SJCRH30 (cell line): ENCODE measurements at regions not wholly inside any gene's neighbourhood (a gene's known extent, or its start where the extent isn't known, plus 50 kb on each side); places are given as distances from the start of the nearest gene placed in this dataset.
"Not testable (repeated sequence)": the region's sequence is repeated elsewhere in the genome, so short reads cannot be mapped to it uniquely, and the experiment has no call there.

Experiments
- DNase-seq, 2 experiments: peaks; one replicate each; pipeline ENCODE4 v3.0.0-alpha.2; 2015 to 2020
- H3K27ac ChIP-seq: fragments of 250-450 bp; sonication (Bioruptor Pico); 2 replicates; pipeline ENCODE4 v1.5.1; 2020; ENCODE audit warnings: mild to moderate bottlenecking, moderate library complexity
- H3K27me3 ChIP-seq: fragments of 250-450 bp; sonication (Bioruptor Pico); 2 replicates; pipeline ENCODE4 v1.5.1; 2020; ENCODE audit warnings: mild to moderate bottlenecking, moderate library complexity
- H3K36me3 ChIP-seq: fragments of 250-450 bp; sonication (Bioruptor Pico); 2 replicates; pipeline ENCODE4 v1.5.1; 2020; ENCODE audit warnings: mild to moderate bottlenecking, moderate library complexity
- H3K4me1 ChIP-seq: fragments of 250-450 bp; sonication (Bioruptor Pico); 2 replicates; pipeline ENCODE4 v1.5.1; 2020; ENCODE audit warnings: mild to moderate bottlenecking, moderate library complexity
- H3K4me3 ChIP-seq: fragments of 250-450 bp; sonication (Bioruptor Pico); 2 replicates; pipeline ENCODE4 v1.5.1; 2020; ENCODE audit warnings: mild to moderate bottlenecking, moderate library complexity
- H3K9me3 ChIP-seq: fragments of 250-450 bp; sonication (Bioruptor Pico); replicated peaks from 2 replicates; pipeline ENCODE4 v1.5.1; 2020; ENCODE audit warnings: mild to moderate bottlenecking, moderate library complexity

- Histone ChIP-seq H3K4me1 (no peaks in the 10 kb centered on the region), H3K36me3 (no peaks in the 10 kb centered on the region), H3K9me3 (no peaks in the 10 kb centered on the region), H3K27me3 (no peaks in the 10 kb centered on the region), H3K27ac (no peak overlapping the region), H3K4me3 (no peak overlapping the region)
- no peak for DNase-seq
Measured at GRCh38 chr12:25424211-25424731, 128.8 kb downstream of the LMNTD1 start.

GRCh38 chr12:25423355-25424050 is 129.6 kb downstream of the LMNTD1 start:
- Histone ChIP-seq H3K27ac (no peak overlapping the region), H3K4me1 (no peaks in the 10 kb centered on the region), H3K4me3 (no peak overlapping the region)

GRCh38 chr12:25422241-25422640 is 130.8 kb downstream of the LMNTD1 start:
- no peaks in the 10 kb centered on the region for H3K9me3 ChIP-seq
- H3K4me1 ChIP-seq: no peaks in the 10 kb centered on the region
- no peak overlapping the region for H3K4me3 ChIP-seq
- no peaks in the 10 kb centered on the region for H3K36me3 ChIP-seq
- no peak for DNase-seq
- H3K27me3 ChIP-seq: no peaks in the 10 kb centered on the region
- no peak overlapping the region for H3K27ac ChIP-seq

More at GRCh38 chr12:25423355-25424050, 129.6 kb downstream of the LMNTD1 start:
- no peaks in the 10 kb centered on the region for H3K27me3 ChIP-seq
- DNase-seq: no peak
- H3K36me3 ChIP-seq: no peaks in the 10 kb centered on the region
- no peaks in the 10 kb centered on the region for H3K9me3 ChIP-seq

GRCh38 chr12:25421651-25422167 is 131.4 kb downstream of the LMNTD1 start:
- Histone ChIP-seq H3K4me3 (no peak overlapping the region), H3K9me3 (no peaks in the 10 kb centered on the region), H3K4me1 (no peaks in the 10 kb centered on the region), H3K27me3 (no peaks in the 10 kb centered on the region), H3K36me3 (no peaks in the 10 kb centered on the region), H3K27ac (no peak overlapping the region)
- DNase-seq: no peak

- DNase-seq: no peak
- H3K36me3 ChIP-seq: no peaks in the 10 kb centered on the region
- no peaks in the 10 kb centered on the region for H3K27me3 ChIP-seq
- H3K4me3 ChIP-seq: no peak overlapping the region
- H3K4me1 ChIP-seq: no peaks in the 10 kb centered on the region
- H3K9me3 ChIP-seq: no peaks in the 10 kb centered on the region
- no peak overlapping the region for H3K27ac ChIP-seq
Measured at GRCh38 chr12:25420116-25420515, 133.0 kb downstream of the LMNTD1 start.

GRCh38 chr12:25419595-25419994 is 133.5 kb downstream of the LMNTD1 start:
- Histone ChIP-seq H3K4me3 (no peak overlapping the region), H3K4me1 (no peaks in the 10 kb centered on the region), H3K36me3 (no peaks in the 10 kb centered on the region), H3K9me3 (no peaks in the 10 kb centered on the region), H3K27ac (no peak overlapping the region), H3K27me3 (no peaks in the 10 kb centered on the region)
- DNase-seq: no peak

- no peak for DNase-seq
- Histone ChIP-seq H3K27ac (no peak overlapping the region), H3K27me3 (no peaks in the 10 kb centered on the region), H3K4me1 (no peaks in the 10 kb centered on the region), H3K9me3 (no peaks in the 10 kb centered on the region), H3K36me3 (no peaks in the 10 kb centered on the region), H3K4me3 (no peak overlapping the region)
Measured at GRCh38 chr12:25417071-25417470, 136.0 kb downstream of the LMNTD1 start.

- DNase-seq: no peak
- no peaks in the 10 kb centered on the region for H3K27me3 ChIP-seq
- H3K4me1 ChIP-seq: no peaks in the 10 kb centered on the region
- no peaks in the 10 kb centered on the region for H3K36me3 ChIP-seq
- no peak overlapping the region for H3K27ac ChIP-seq
- H3K9me3 ChIP-seq: no peaks in the 10 kb centered on the region
- no peak overlapping the region for H3K4me3 ChIP-seq
Measured at GRCh38 chr12:25416516-25416915, 136.6 kb downstream of the LMNTD1 start.

- DNase-seq: no peak
- no peaks in the 10 kb centered on the region for H3K36me3 ChIP-seq
- H3K27ac ChIP-seq: no peak overlapping the region
- H3K27me3 ChIP-seq: no peaks in the 10 kb centered on the region
- no peak overlapping the region for H3K4me3 ChIP-seq
- no peaks in the 10 kb centered on the region for H3K4me1 ChIP-seq
- no peaks in the 10 kb centered on the region; the same call in 1 of the 2 replicates for H3K9me3 ChIP-seq
Measured at GRCh38 chr12:25415004-25415403, 138.1 kb downstream of the LMNTD1 start.

GRCh38 chr12:25412735-25413134 is 140.3 kb downstream of the LMNTD1 start:
- Histone ChIP-seq H3K9me3 (no peaks in the 10 kb centered on the region; the same call in 1 of the 2 replicates), H3K4me1 (no peaks in the 10 kb centered on the region), H3K27ac (no peak overlapping the region), H3K36me3 (no peaks in the 10 kb centered on the region), H3K27me3 (no peaks in the 10 kb centered on the region), H3K4me3 (no peak overlapping the region)
- DNase-seq: no peak

GRCh38 chr12:25404955-25405354 is 148.1 kb downstream of the LMNTD1 start:
- Histone ChIP-seq H3K4me1 (no peaks in the 10 kb centered on the region), H3K9me3 (no peaks in the 10 kb centered on the region), H3K36me3 (no peaks in the 10 kb centered on the region), H3K27ac (no peak overlapping the region), H3K27me3 (no peaks in the 10 kb centered on the region), H3K4me3 (no peak overlapping the region)
- DNase-seq: no peak

- no peak overlapping the region for H3K4me3 ChIP-seq
- H3K36me3 ChIP-seq: no peaks in the 10 kb centered on the region
- H3K4me1 ChIP-seq: no peaks in the 10 kb centered on the region
- DNase-seq: no peak
- H3K9me3 ChIP-seq: no peaks in the 10 kb centered on the region
- no peaks in the 10 kb centered on the region for H3K27me3 ChIP-seq
- H3K27ac ChIP-seq: no peak overlapping the region
Measured at GRCh38 chr12:25401547-25402345, 151.0 kb upstream of the KRAS start.

GRCh38 chr12:25397001-25397400 is 146.3 kb upstream of the KRAS start:
- Histone ChIP-seq H3K27me3 (no peaks in the 10 kb centered on the region), H3K4me3 (no peak overlapping the region), H3K36me3 (no peaks in the 10 kb centered on the region), H3K4me1 (no peaks in the 10 kb centered on the region), H3K9me3 (no peaks in the 10 kb centered on the region), H3K27ac (no peak overlapping the region)
- no peak for DNase-seq

GRCh38 chr12:25395227-25395626 is 144.5 kb upstream of the KRAS start:
- Histone ChIP-seq H3K36me3 (no peaks in the 10 kb centered on the region), H3K27ac (no peak overlapping the region), H3K27me3 (no peaks in the 10 kb centered on the region), H3K4me1 (no peaks in the 10 kb centered on the region), H3K4me3 (no peak overlapping the region), H3K9me3 (no peaks in the 10 kb centered on the region)
- no peak for DNase-seq

GRCh38 chr12:25394775-25395174 is 144.0 kb upstream of the KRAS start:
- H3K27me3 ChIP-seq, H3K4me3 ChIP-seq, H3K36me3 ChIP-seq, H3K4me1 ChIP-seq, DNase-seq, H3K27ac ChIP-seq, H3K9me3 ChIP-seq: not testable (repeated sequence)
